GM12892 (cell line): ENCODE measurements at regions not wholly inside any gene's neighbourhood (a gene's known extent, or its start where the extent isn't known, plus 50 kb on each side); places are given as distances from the start of the nearest gene placed in this dataset.

Experiments used
- POLR2A ChIP-seq: IDR thresholded peaks from 2 replicates; pipeline ENCODE4 v1.6.1; 2011; ENCODE audit warnings: low read depth, low read length, control low read depth
- POLR2AphosphoS5 ChIP-seq: IDR thresholded peaks from 2 replicates; pipeline ENCODE4 v1.6.1; 2011; ENCODE audit warnings: low read depth, low read length, control low read depth

GRCh38 chr2:10223932-10224720 is 78.6 kb upstream of the HPCAL1 start:
- TF ChIP-seq POLR2AphosphoS5 = no peak
- TF ChIP-seq POLR2A = no peak
